Naive thymus-derived CD4-positive, alpha-beta T cell (primary cell): ENCODE measurements at regions not wholly inside any gene's neighbourhood (a gene's known extent, or its start where the extent isn't known, plus 50 kb on each side); places are given as distances from the start of the nearest gene placed in this dataset.

Experiments used
- ATAC-seq: fragments of 150-1000 bp; cut with Tn5 transposase; 2 replicates; pipeline ENCODE4 v1.10.0; 2021; ENCODE audit warnings: mild to moderate bottlenecking, moderate library complexity
- CTCF ChIA-PET: fragments of 350-600 bp; sonication (Branson Sonifier 250); formaldehyde crosslinking; loops from one replicate; lab custom pipeline; 2021; ENCODE audit warnings: antibody characterized with exemption; lab: Charles Lee
- POLR2A ChIA-PET: fragments of 350-600 bp; sonication (Branson Sonifier 250); formaldehyde crosslinking; loops from one replicate; lab custom pipeline; 2021; ENCODE audit warnings: antibody characterized with exemption, inconsistent platforms; lab: Charles Lee
- DNase-seq, 9 donors: peaks; one replicate each; pipeline versions ENCODE4 v3.0.0 to v3.0.0-alpha.2; 2020 to 2022; ENCODE audit warnings: mixed read lengths in 1 of 9
- H3K27ac ChIP-seq: one replicate; pipeline ENCODE4 v1.7.0; 2013; ENCODE audit warnings: mild to moderate bottlenecking, low read depth, low read length, moderate library complexity
- H3K27me3 ChIP-seq, 2 donors: one replicate each; pipeline ENCODE4 v1.7.0; 2013; ENCODE audit warnings: low read length in 2 of 2, mild to moderate bottlenecking in 2 of 2, moderate library complexity in 2 of 2; ENCODE audit not compliant: control insufficient read depth in 2 of 2, insufficient read depth in 2 of 2
- H3K36me3 ChIP-seq, 3 experiments: 1 replicate in 2 of 3; 2 replicates in 1 of 3; pipeline ENCODE4 v1.7.0; 2013; ENCODE audit warnings: low read length in 3 of 3, mild to moderate bottlenecking in 3 of 3, moderate library complexity in 1 of 3; ENCODE audit not compliant: insufficient read depth in 3 of 3, control insufficient read depth in 2 of 3
- H3K4me1 ChIP-seq, 2 donors: one replicate each; pipeline ENCODE4 v1.7.0; 2013; ENCODE audit warnings: low read length in 2 of 2, mild to moderate bottlenecking in 2 of 2, moderate library complexity in 1 of 2; ENCODE audit not compliant: control insufficient read depth in 2 of 2, insufficient read depth in 2 of 2
- H3K4me3 ChIP-seq: 2 replicates; pipeline ENCODE4 v1.7.0; 2013; ENCODE audit warnings: mild to moderate bottlenecking, low read length
- H3K9me3 ChIP-seq, 3 experiments: 1 replicate in 2 of 3; 2 replicates in 1 of 3; pipeline ENCODE4 v1.7.0; 2013; ENCODE audit warnings: low read length in 3 of 3; ENCODE audit not compliant: control insufficient read depth in 2 of 3
- H3K27ac Mint-ChIP-seq, 9 donors: one replicate each; pipeline ENCODE4 v1.8.0; 2020 to 2022; ENCODE audit warnings: mixed read lengths in 9 of 9, mild to moderate bottlenecking in 8 of 9, moderate library complexity in 5 of 9, inconsistent platforms in 2 of 9
- H3K27me3 Mint-ChIP-seq, 5 donors: one replicate each; pipeline ENCODE4 v1.8.0; 2021 to 2022; ENCODE audit warnings: mixed read lengths in 5 of 5, mild to moderate bottlenecking in 1 of 5
- H3K36me3 Mint-ChIP-seq, 5 donors: one replicate each; pipeline ENCODE4 v1.8.0; 2020 to 2022; ENCODE audit warnings: mixed read lengths in 5 of 5, mild to moderate bottlenecking in 3 of 5, inconsistent platforms in 1 of 5
- H3K4me1 Mint-ChIP-seq, 7 donors: one replicate each; pipeline ENCODE4 v1.8.0; 2020 to 2022; ENCODE audit warnings: mixed read lengths in 7 of 7, mild to moderate bottlenecking in 3 of 7, inconsistent platforms in 1 of 7
- H3K4me3 Mint-ChIP-seq, 10 donors: one replicate each; pipeline ENCODE4 v1.8.0; 2020 to 2022; ENCODE audit warnings: mild to moderate bottlenecking in 10 of 10, mixed read lengths in 10 of 10, moderate library complexity in 6 of 10, inconsistent platforms in 2 of 10
- H3K9me3 Mint-ChIP-seq, 11 donors: one replicate each; pipeline ENCODE4 v1.8.0; 2020 to 2022; ENCODE audit warnings: mixed read lengths in 11 of 11, mild to moderate bottlenecking in 4 of 11, inconsistent platforms in 1 of 11, moderate library complexity in 1 of 11
- intact Hi-C, 2 donors: fragments of 100-400 bp; cut with micrococcal nuclease; formaldehyde crosslinking; loops; one replicate each; pipeline ENCODE4 v1.15.1; 2023

- no peaks in the 10 kb centered on the region for H3K27me3 ChIP-seq
- H3K36me3 ChIP-seq: no peaks in the 10 kb centered on the region
- no peak for DNase-seq
- no peak overlapping the region for H3K27ac ChIP-seq
- H3K27ac Mint-ChIP-seq: no peak overlapping the region
- ChIA-PET POLR2A (interaction anchor here (0.6 kb wide), 1 partner anchor 8 kb away, joined by 4 read pairs; no protein-coding TSS in a partner anchor), CTCF (no interaction called here)
- no peaks in the 10 kb centered on the region for H3K4me1 ChIP-seq
- H3K9me3 Mint-ChIP-seq: peaks cover 0 to 20% (median 5%) of the 10 kb centered on the region in 11 donors
- H3K4me3 ChIP-seq: no peak overlapping the region
- peaks cover 0 to 12% (median 9%) of the 10 kb centered on the region in 5 donors for H3K36me3 Mint-ChIP-seq
- H3K9me3 ChIP-seq: no peaks in the 10 kb centered on the region
- peaks cover 0 to 16% (median 5%) of the 10 kb centered on the region in 7 donors for H3K4me1 Mint-ChIP-seq
- no peak overlapping the region for H3K4me3 Mint-ChIP-seq
- intact Hi-C loops: no loop called here
- ATAC-seq: no peak
- peaks cover 10 to 25% (median 19%) of the 10 kb centered on the region in 5 donors for H3K27me3 Mint-ChIP-seq
Observed at GRCh38 chr15:66925721-66926120, 139.7 kb upstream of the SMAD3 start.

GRCh38 chr15:66927201-66928077 is 138.0 kb upstream of the SMAD3 start:
- peaks cover 0 to 8% (median 5%) of the 10 kb centered on the region in 7 donors for H3K4me1 Mint-ChIP-seq
- DNase-seq: no peak
- intact Hi-C loops: no loop called here
- no peak overlapping the region for H3K4me3 ChIP-seq
- H3K36me3 Mint-ChIP-seq: peaks cover 0 to 12% (median 9%) of the 10 kb centered on the region in 5 donors
- ChIA-PET CTCF (no interaction called here), POLR2A (interaction anchor here (1.1 kb wide), 1 partner anchor 16 kb away, joined by 4 read pairs; no protein-coding TSS in a partner anchor)
- H3K27ac ChIP-seq: no peak overlapping the region
- peaks cover 10 to 22% (median 21%) of the 10 kb centered on the region in 5 donors for H3K27me3 Mint-ChIP-seq
- no peak overlapping the region for H3K4me3 Mint-ChIP-seq
- no peak for ATAC-seq
- H3K4me1 ChIP-seq: no peaks in the 10 kb centered on the region
- peak overlapping the region in 1 of 9 donors; percentile 24 for H3K27ac Mint-ChIP-seq
- H3K9me3 Mint-ChIP-seq: peaks cover 0 to 13% (median 5%) of the 10 kb centered on the region in 11 donors
- H3K9me3 ChIP-seq: no peaks in the 10 kb centered on the region
- no peaks in the 10 kb centered on the region for H3K36me3 ChIP-seq
- H3K27me3 ChIP-seq: no peaks in the 10 kb centered on the region

DNA sequence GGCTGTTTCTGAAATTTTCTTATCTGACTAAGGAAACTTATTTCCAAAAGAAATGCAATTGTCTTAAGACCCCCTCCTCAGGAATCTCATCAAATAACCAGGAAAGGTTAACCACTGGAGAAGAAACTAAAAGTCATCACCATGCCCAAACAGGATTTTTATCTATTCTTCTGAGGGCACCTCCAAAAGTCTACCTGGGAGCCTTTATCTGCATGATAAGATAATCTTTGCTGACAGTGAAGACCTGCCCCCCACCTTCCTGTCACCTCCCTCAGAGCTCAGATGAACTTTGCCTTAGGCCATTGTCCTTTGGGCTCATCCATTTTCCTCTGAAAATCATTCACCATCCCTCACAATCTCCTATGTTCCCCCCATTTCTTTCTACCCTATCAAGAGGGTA is 137.3 kb upstream of the SMAD3 start:
- H3K36me3 Mint-ChIP-seq: peaks cover 0 to 9% (median 5%) of the 10 kb centered on the region in 5 donors
- no peaks in the 10 kb centered on the region for H3K27me3 ChIP-seq
- intact Hi-C loops: no loop called here
- H3K27ac Mint-ChIP-seq: peak overlapping the region in 1 of 9 donors; percentile 32
- DNase-seq: no peak
- H3K27ac ChIP-seq: no peak overlapping the region
- ChIA-PET CTCF (no interaction called here), POLR2A (interaction anchor here (1.1 kb wide), 1 partner anchor 17 kb away, joined by 4 read pairs; no protein-coding TSS in a partner anchor)
- peaks cover 0 to 11% (median 5%) of the 10 kb centered on the region in 11 donors for H3K9me3 Mint-ChIP-seq
- H3K4me1 Mint-ChIP-seq: peaks cover 0 to 6% (median 5%) of the 10 kb centered on the region in 7 donors
- H3K36me3 ChIP-seq: no peaks in the 10 kb centered on the region
- H3K4me1 ChIP-seq: no peaks in the 10 kb centered on the region
- no peak for ATAC-seq
- no peak overlapping the region for H3K4me3 Mint-ChIP-seq
- H3K4me3 ChIP-seq: no peak overlapping the region
- H3K9me3 ChIP-seq: no peaks in the 10 kb centered on the region
- H3K27me3 Mint-ChIP-seq: peaks cover 10 to 22% (median 19%) of the 10 kb centered on the region in 5 donors

DNA sequence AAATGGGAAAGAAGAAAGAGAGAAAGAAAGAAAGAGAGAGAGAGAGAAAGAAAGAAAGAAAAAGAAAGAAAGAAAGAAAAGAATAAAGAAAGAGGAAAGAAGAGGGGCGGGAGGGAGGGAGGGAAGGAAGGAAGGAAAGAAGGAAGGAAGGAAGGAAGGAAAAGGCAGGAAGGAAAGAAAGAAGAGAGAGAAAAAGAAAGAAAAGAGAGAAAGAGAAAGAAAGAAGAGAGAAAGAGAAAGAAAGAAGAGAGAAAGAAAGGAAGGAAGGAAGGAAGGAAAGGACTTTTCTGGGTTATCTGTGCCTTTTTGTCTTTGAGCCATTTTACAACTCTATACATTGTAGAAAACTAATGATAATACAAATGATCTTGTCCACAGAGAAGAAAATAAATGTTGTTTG is 136.6 kb upstream of the SMAD3 start:
- Histone ChIP-seq H3K27me3 (no peaks in the 10 kb centered on the region), H3K4me3 (no peak overlapping the region), H3K4me1 (no peaks in the 10 kb centered on the region), H3K9me3 (no peaks in the 10 kb centered on the region), H3K36me3 (no peaks in the 10 kb centered on the region), H3K27ac (no peak overlapping the region)
- peaks cover 2 to 11% (median 5%) of the 10 kb centered on the region in 11 donors for H3K9me3 Mint-ChIP-seq
- ATAC-seq (no peak), DNase-seq (no peak)
- ChIA-PET CTCF (no interaction called here), POLR2A (no interaction called here)
- H3K27ac Mint-ChIP-seq: no peak overlapping the region
- H3K4me1 Mint-ChIP-seq: no peaks in the 10 kb centered on the region
- H3K27me3 Mint-ChIP-seq: peaks cover 5 to 20% (median 16%) of the 10 kb centered on the region in 5 donors
- H3K4me3 Mint-ChIP-seq: no peak overlapping the region
- peaks cover 0 to 5% (median 2%) of the 10 kb centered on the region in 5 donors for H3K36me3 Mint-ChIP-seq
- intact Hi-C loops: no loop called here

GRCh38 chr15:66929843-66930402 is 135.5 kb upstream of the SMAD3 start:
- Histone ChIP-seq H3K4me1 (no peaks in the 10 kb centered on the region), H3K4me3 (no peak overlapping the region), H3K27me3 (no peaks in the 10 kb centered on the region), H3K27ac (no peak overlapping the region), H3K36me3 (no peaks in the 10 kb centered on the region), H3K9me3 (no peaks in the 10 kb centered on the region)
- no peak overlapping the region for H3K27ac Mint-ChIP-seq
- ChIA-PET POLR2A (no interaction called here), CTCF (interaction anchor here (1.0 kb wide), 1 partner anchor 16 kb away, joined by 3 read pairs; no protein-coding TSS in a partner anchor)
- DNase-seq: no peak
- intact Hi-C loops: no loop called here
- no peaks in the 10 kb centered on the region for H3K4me1 Mint-ChIP-seq
- H3K27me3 Mint-ChIP-seq: peaks cover 5 to 20% (median 12%) of the 10 kb centered on the region in 5 donors
- H3K4me3 Mint-ChIP-seq: no peak overlapping the region
- ATAC-seq: no peak
- H3K9me3 Mint-ChIP-seq: peaks cover 0 to 17% (median 10%) of the 10 kb centered on the region in 11 donors
- peaks cover 0 to 10% (median 0%) of the 10 kb centered on the region in 5 donors for H3K36me3 Mint-ChIP-seq

DNA sequence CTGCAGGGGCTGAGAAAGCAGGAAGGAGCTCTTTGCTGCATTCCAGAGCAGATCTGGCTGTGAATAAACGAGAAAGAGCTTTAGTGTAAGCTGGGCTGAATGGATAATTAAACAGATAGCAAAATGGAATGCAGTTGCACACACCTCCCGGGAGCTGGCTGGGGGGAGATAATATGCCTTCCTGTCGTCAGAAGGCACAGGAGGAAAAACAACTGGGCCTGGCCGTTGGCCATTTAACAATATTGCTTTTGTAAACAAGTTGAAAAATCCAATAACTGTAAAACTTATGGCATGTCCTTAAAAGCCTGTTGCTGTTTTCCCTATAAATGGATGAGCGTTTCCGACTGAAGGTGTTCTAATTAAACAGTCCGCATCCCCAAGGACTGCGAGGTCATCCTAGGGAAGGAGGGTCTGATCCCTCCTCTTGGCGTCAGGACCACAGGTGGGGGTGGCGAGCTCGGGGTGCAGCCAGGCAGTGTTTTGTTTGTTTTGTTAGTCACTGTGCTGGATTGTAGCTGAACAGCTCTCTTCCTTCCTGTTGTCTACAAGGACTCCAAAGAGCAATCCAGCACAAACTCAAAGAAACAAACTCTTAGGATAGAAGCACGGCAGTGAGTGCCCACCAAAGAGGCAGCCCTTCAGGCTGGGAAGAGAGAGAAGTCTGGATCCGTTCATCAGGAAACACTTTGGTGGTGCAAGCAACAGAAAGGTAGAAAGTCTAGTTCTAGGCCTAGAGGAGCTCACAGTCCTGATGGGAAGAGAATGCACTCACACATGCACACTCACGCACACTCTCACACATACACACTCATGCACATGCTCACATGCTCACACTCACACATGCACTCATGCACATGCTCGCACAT is 133.4 kb upstream of the SMAD3 start:
- H3K27me3 Mint-ChIP-seq: peaks cover 13 to 21% (median 17%) of the 10 kb centered on the region in 5 donors
- H3K9me3 Mint-ChIP-seq: peaks cover 0 to 28% (median 11%) of the 10 kb centered on the region in 11 donors
- H3K36me3 ChIP-seq: no peaks in the 10 kb centered on the region
- H3K27me3 ChIP-seq: no peaks in the 10 kb centered on the region
- H3K4me3 Mint-ChIP-seq: no peak overlapping the region
- H3K27ac Mint-ChIP-seq: no peak overlapping the region
- DNase-seq: no peak
- intact Hi-C loops: no loop called here
- H3K27ac ChIP-seq: no peak overlapping the region
- H3K4me3 ChIP-seq: no peak overlapping the region
- H3K4me1 Mint-ChIP-seq: peaks cover 0 to 4% (median 0%) of the 10 kb centered on the region in 7 donors
- CTCF ChIA-PET: interaction anchor here (1.5 kb wide), 1 partner anchor 13 kb away, joined by 6 read pairs; no protein-coding TSS in a partner anchor
- ATAC-seq: no peak
- POLR2A ChIA-PET: no interaction called here
- H3K36me3 Mint-ChIP-seq: peaks cover 0 to 11% (median 0%) of the 10 kb centered on the region in 5 donors
- H3K4me1 ChIP-seq: no peaks in the 10 kb centered on the region
- peaks cover 0 to 2% (median under 1%) of the 10 kb centered on the region in 3 experiments for H3K9me3 ChIP-seq
